ENCODE measurements at regions not wholly inside any gene's neighbourhood (a gene's known extent, or its start where the extent isn't known, plus 50 kb on each side); places are given as distances from the start of the nearest gene placed in this dataset.

- DNase-seq: no peak
These were observed 194.6 kb downstream of the NRIP1 start for GRCh38 chr21:14869984-14870852.

GRCh38 chr21:14866859-14867765 lies 197.7 kb downstream of the NRIP1 start:
- DNase-seq: no peak

GRCh38 chr21:14864211-14865021 lies 200.4 kb downstream of the NRIP1 start:
- no peak for DNase-seq

- no peak for DNase-seq
These were observed 201.0 kb downstream of the NRIP1 start for GRCh38 chr21:14863745-14864210.

- DNase-seq: no peak
These were observed 201.7 kb downstream of the NRIP1 start for GRCh38 chr21:14862794-14863720.

- no peak for DNase-seq
These were observed 206.5 kb downstream of the NRIP1 start for GRCh38 chr21:14858311-14858710.

GRCh38 chr21:14857529-14857928 lies 207.3 kb downstream of the NRIP1 start:
- DNase-seq: no peak

- no peak for DNase-seq
These were observed 214.4 kb downstream of the NRIP1 start for GRCh38 chr21:14850394-14850793.

- DNase-seq: no peak
These were observed 218.2 kb downstream of the NRIP1 start for GRCh38 chr21:14846621-14847020.

GRCh38 chr21:14844001-14844400 lies 220.8 kb downstream of the NRIP1 start:
- no peak for DNase-seq

- no peak for DNase-seq
These were observed 222.2 kb downstream of the NRIP1 start for GRCh38 chr21:14842601-14843000.

- no peak for DNase-seq
These were observed 223.0 kb downstream of the NRIP1 start for GRCh38 chr21:14841511-14842472.

- no peak for DNase-seq
These were observed 226.4 kb downstream of the NRIP1 start for GRCh38 chr21:14838400-14838799.

- DNase-seq: no peak
These were observed 227.8 kb downstream of the NRIP1 start for GRCh38 chr21:14836950-14837349.

GRCh38 chr21:14833666-14834351 lies 231.0 kb downstream of the NRIP1 start:
- DNase-seq: no peak

- DNase-seq: no peak
These were observed 231.6 kb downstream of the NRIP1 start for GRCh38 chr21:14833241-14833640.

- no peak for DNase-seq
These were observed 234.5 kb downstream of the NRIP1 start for GRCh38 chr21:14830307-14830706.

- DNase-seq: no peak
These were observed 235.1 kb downstream of the NRIP1 start for GRCh38 chr21:14829685-14830084.

- DNase-seq: no peak
These were observed 237.3 kb downstream of the NRIP1 start for GRCh38 chr21:14827468-14827867.

- DNase-seq: no peak
These were observed 238.2 kb downstream of the NRIP1 start for GRCh38 chr21:14826630-14827029.

All from activated CD4-positive, alpha-beta T cell treated with anti-CD3 and anti-CD28 coated beads for 1 hour (primary cell).